T-helper 9 cell (primary cell): ENCODE measurements at regions not wholly inside any gene's neighbourhood (a gene's known extent, or its start where the extent isn't known, plus 50 kb on each side); places are given as distances from the start of the nearest gene placed in this dataset.

Experiments
- DNase-seq: peaks from one replicate; pipeline ENCODE4 v3.0.0-alpha.2; 2020

- DNase-seq = no peak
Observed at GRCh38 chr16:89027281-89027680, 50.3 kb upstream of the CBFA2T3 start.

- peak; percentile 45 for DNase-seq
Observed at GRCh38 chr16:89031715-89032659, 55.0 kb upstream of the CBFA2T3 start.

- DNase-seq = no peak
Observed at GRCh38 chr16:89033304-89033703, 56.3 kb upstream of the CBFA2T3 start.

- no peak for DNase-seq
Observed at GRCh38 chr16:89033796-89034572, 57.0 kb upstream of the CBFA2T3 start.

- DNase-seq = no peak
Observed at GRCh38 chr16:89034573-89034961, 57.6 kb upstream of the CBFA2T3 start.

- DNase-seq = no peak
Observed at GRCh38 chr16:89034971-89035668, 58.1 kb upstream of the CBFA2T3 start.

GRCh38 chr16:89035669-89036570 is 57.7 kb upstream of the ACSF3 start:
- DNase-seq = no peak

GRCh38 chr16:89036776-89037175 is 56.9 kb upstream of the ACSF3 start:
- no peak for DNase-seq

- no peak for DNase-seq
Observed at GRCh38 chr16:89037261-89038152, 56.1 kb upstream of the ACSF3 start.

GRCh38 chr16:89038221-89038721 is 55.4 kb upstream of the ACSF3 start:
- DNase-seq = no peak

- no peak for DNase-seq
Observed at GRCh38 chr16:89038811-89039735, 54.6 kb upstream of the ACSF3 start.

GRCh38 chr16:89039756-89040155 is 53.9 kb upstream of the ACSF3 start:
- no peak for DNase-seq

- DNase-seq = no peak
Observed at GRCh38 chr16:89040391-89040790, 53.3 kb upstream of the ACSF3 start.

- no peak for DNase-seq
Observed at GRCh38 chr16:89040861-89041570, 52.6 kb upstream of the ACSF3 start.

- DNase-seq = no peak
Observed at GRCh38 chr16:89041571-89042481, 51.8 kb upstream of the ACSF3 start.

GRCh38 chr16:89042711-89043551 is 50.7 kb upstream of the ACSF3 start:
- no peak for DNase-seq
